ENCODE measurements at regions not wholly inside any gene's neighbourhood (a gene's known extent, or its start where the extent isn't known, plus 50 kb on each side); places are given as distances from the start of the nearest gene placed in this dataset.
"Not testable (repeated sequence)": the region's sequence is repeated elsewhere in the genome, so short reads cannot be mapped to it uniquely, and the experiment has no call there.

DNA sequence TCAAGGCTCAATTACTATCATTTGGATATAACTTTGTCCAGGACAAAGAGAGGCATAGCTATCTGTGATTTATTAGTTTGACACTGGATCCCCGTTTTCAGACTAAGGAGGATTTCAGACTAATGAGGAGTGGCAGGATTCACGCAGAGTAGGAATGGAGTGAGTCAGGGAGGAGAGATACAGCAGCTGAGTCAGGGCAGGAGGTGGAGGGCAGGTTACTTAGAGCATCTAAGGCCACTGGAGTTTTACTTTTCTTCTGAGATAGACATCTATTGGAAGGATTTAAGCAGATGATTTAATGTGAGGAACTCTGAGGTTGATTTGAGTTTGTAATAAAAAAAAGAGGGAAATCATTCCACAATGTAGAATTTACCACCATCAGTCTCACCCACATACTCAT is 110.6 kb downstream of the RPIA start:
- not testable (repeated sequence) for DNase-seq

GRCh38 chr2:88807237-88807962 is 115.9 kb downstream of the RPIA start:
- DNase-seq, result no peak

- DNase-seq, result no peak
Measured at GRCh38 chr2:88808083-88808482, 116.6 kb downstream of the RPIA start.

DNA sequence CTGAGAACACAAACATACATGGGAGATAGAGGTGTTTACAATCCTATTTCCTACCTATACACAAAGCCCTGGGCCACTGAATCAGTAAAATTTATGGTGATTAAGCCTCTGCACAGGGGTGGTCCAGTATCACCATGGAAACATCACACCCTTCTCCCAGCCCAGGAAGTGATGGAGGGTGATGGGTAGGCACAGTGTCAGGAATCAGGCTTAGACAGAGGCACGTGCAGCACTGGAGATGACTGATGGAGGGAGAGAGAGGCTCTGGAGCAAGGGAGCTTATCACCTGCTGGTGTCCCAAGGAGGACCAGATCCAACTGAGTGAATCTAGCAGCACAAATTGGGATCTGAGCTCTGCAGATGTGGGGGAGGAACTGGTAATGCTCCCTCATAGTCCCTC is 117.2 kb downstream of the RPIA start:
- no peak for DNase-seq

DNA sequence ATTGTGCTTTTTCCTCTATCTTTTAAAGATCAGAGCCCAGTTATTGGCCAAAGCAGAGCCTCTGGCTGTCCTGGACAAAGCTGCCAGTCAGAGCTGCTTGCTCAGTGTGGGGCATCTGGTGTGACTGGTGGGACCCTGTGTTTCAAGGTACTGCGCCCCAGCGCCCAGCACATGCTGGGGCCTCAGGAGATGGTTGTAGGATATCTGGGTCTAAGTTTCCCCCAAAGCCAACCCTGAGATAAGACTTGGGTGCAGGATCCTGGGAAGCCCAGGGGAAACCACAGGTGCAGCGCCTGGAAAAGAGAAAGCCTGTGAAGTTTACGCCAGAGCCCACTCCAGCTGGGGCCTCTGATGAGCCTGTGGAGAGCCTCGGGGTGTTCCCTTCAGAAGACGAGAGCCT is 117.7 kb downstream of the RPIA start:
- DNase-seq, result no peak

GRCh38 chr2:88810017-88810416 is 118.5 kb downstream of the RPIA start:
- DNase-seq, result no peak

GRCh38 chr2:88810488-88810887 is 119.0 kb downstream of the RPIA start:
- DNase-seq, result no peak

GRCh38 chr2:88811233-88811632 is 119.8 kb downstream of the RPIA start:
- DNase-seq, result no peak

DNA sequence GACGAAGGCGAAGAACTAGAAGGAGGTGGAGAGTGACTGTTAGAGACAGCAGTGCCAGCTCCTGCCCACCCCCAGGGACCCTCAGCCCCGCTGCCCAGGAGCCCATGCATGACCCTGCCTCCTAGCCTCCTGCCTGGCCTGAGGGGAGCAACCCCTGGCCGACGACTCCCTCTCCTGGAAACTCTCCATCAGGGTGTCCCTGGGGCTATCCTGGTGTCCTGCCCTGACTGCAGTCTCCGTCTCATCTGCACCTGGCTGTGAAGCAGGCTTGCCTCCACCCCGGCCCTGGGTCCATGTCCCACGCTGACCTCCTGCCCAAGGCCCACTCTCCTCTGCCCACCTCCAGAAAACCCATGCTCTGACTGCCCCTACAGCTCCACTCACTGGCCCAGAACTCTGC is 120.2 kb downstream of the RPIA start:
- no peak for DNase-seq

- DNase-seq, result no peak
Measured at GRCh38 chr2:88813612-88814011, 122.1 kb downstream of the RPIA start.

- no peak for DNase-seq
Measured at GRCh38 chr2:88815282-88815681, 123.8 kb downstream of the RPIA start.

DNA sequence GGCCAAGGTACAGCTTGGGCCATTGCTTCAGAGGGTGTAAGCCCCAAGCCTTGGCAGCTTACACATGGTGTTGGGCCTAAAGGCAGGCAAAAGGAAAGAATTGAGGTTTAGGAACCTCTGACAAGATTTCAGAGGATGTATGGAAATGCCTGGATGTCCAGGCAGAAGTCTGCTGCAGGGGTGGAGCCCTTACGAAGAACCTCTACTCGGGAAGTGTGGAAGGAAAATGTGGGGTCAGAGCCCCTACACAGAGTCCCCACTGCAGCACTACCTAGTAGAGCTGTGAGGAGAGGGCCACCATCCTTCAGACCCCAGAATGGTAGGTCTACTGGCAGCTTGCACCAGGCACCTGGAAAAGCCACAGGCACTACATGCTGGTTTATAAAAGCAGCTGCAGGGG is 124.2 kb downstream of the RPIA start:
- no peak for DNase-seq

GRCh38 chr2:88818381-88818780 is 126.9 kb downstream of the RPIA start:
- no peak for DNase-seq

- DNase-seq, result no peak
Measured at GRCh38 chr2:88824951-88825350, 133.5 kb downstream of the RPIA start.

GRCh38 chr2:88826399-88826798 is 134.9 kb downstream of the RPIA start:
- no peak for DNase-seq

DNA sequence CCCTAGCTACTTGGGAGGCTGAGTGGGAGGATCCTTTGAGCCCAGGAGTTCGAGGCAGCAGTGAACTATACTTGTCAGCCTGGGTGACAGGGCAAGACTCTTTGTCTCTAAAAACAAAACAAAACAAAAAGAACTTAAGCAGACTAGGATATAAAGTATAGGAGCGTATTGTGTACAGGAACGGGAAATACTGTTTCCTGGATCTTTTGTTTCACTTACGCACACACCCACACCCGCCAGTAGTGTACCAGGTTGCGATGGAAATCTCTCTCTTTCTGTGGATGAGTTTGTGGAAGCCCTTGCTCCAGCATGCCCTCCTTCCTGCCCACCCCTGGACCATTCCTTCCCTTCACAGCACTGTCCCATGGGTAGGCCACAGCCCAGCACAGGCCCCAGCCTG is 136.3 kb downstream of the RPIA start:
- no peak for DNase-seq

- no peak for DNase-seq
Measured at GRCh38 chr2:88828397-88829137, 137.1 kb downstream of the RPIA start.

- DNase-seq, result no peak
Measured at GRCh38 chr2:88829607-88830463, 138.4 kb downstream of the RPIA start.

DNA sequence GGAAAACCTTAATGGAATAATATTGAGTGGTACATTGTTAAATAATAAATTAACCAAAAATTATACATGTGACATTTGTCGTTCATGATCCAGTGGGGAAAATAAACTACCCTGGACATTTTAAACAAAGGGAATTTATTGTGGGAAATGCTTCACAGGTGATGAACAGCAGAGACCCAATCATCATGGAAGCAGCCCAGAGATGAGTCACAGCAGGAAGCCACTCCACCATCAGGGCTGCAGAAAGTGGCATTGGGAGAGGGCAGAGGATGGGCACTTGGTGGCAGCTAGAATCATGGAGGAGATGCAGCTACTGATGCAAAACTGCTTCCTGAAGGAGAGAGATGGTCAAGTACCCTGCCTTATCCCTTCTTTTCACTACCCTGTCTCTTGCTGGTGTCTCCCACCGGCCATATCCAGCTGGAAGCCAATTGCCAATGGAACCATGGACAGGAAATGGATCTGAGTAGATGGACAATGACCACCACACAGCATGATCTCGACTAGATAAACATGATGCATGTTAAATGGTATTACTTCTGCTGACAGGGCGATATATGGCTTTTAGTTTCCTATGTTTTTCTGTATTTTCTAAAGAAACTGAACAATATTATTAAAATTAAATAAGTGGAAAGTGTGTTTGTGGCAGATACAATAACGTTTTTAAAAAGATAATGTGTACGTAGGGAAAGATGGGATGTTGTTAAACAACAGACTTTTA is 139.8 kb downstream of the RPIA start:
- no peak for DNase-seq

- DNase-seq, result peak; percentile 18
Measured at GRCh38 chr2:88831792-88832248, 140.3 kb downstream of the RPIA start.

DNA sequence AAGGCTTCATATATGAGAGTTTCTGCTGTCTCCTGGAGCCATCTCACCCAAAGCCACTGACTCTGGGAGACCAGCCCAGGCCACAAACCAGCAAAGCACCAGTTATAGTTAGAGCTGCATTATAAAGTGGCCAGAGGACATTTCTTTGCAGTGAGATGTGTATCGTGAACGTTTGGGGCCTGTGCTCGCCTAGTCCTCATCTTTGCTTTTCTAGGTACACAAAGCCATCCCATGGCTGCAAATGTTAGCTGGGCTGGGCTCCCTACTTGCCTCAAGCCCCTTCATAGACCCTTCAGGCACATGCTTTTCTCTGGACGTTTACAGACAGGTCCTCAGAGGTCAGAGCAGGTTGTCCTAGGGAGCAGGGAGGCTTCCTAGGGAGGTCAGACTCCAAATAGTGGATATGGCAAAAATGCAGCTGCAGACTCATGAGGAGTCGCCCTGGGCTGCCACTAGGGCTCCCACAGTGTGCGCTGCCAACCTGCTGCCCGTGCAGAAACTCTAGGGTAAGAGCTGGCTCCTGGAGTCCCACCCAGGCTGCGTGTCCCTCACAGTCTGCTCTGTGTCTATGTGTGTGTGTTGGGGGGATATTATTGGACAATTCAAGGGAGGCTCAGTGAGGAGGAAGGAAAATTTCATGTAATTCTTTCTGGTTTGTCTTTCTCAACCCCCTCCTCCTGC is 141.0 kb downstream of the RPIA start:
- DNase-seq, result no peak

GRCh38 chr2:88832992-88833389 is 141.5 kb downstream of the RPIA start:
- no peak for DNase-seq

All from NK-92 treated with Interleukin-12 subunit alpha and Interleukin-12 subunit beta, amount 100 ng/mL, for 24 hours (cell line).